H54 (cell line): ENCODE measurements at regions not wholly inside any gene's neighbourhood (a gene's known extent, or its start where the extent isn't known, plus 50 kb on each side); places are given as distances from the start of the nearest gene placed in this dataset.

Source experiments
- DNase-seq: peaks from one replicate; pipeline ENCODE4 v3.0.0; 2011; ENCODE audit warnings: low spot score, mixed read lengths; ENCODE audit not compliant: insufficient read length
- FAIRE-seq: peaks from 3 replicates; lab custom pipeline; 2011; peaks lifted over from hg19 to GRCh38; lab: Jason Lieb, UNC
- POLR2A ChIP-seq: IDR thresholded peaks from 2 replicates; pipeline ENCODE4 v1.6.1; 2011; ENCODE audit warnings: low read depth, mild to moderate bottlenecking, low read length

DNA sequence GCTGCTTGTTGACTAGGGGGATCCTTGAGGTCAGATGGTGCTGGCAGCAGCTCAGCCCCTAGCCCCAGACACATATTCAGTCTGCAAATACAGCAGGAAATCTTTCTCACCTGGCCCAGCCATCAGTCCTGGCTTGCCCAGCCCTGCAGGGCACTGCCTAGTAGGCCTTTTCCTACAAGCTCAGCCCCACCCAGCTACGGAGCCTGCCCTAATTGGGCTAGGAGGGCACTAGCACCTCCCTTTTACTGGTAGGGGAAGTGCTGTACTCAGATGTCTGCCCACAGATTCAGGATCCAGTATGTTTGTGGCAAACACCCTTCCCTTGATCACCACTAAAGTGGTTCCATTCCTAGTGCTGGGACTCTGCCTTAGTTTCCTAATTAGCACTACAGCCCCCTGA, 257.1 kb upstream of the CADM1 start:
- no peak for TF ChIP-seq POLR2A
- DNase-seq = no peak
- no peak for FAIRE-seq

DNA sequence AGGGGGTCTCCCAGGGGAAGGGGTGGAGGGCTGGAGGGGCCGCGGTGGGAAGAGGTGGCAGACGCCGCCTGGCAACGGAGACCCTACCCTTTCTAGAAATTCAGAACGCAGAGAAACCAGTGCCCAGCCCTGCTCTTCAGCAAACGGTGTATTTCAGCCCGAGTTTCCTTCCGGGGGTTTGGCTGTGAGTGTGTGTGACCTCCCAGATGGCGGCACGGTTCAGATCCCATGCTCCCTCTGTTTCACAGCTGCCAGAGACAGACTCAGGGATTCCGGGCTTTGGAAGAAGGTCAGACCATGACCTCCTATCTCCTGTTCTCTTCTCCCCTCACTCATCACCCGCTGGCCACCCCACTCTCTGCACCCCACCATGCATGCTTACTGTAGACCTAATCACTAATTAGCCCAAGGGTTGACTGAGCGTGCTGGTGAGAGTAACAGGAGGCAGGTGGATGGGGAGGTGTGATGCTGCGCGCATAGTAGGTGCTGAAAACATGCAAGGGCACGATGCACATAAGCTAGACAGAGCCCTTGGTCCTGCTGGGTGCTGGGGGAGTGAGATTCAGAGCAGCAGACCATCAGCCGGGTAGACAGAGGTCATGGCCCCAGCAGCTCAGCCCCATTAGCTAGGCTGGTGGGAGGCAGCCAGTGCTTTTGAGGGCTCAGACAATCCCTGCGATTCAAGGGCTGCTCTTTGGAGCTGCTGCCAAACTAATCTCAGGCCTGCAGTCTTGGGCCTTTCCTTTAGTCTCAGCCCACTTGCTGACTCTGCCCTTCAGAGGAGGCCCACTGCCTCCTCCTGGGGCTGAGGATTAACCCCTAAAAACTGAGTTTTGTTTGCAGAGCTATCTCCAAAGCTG, 256.5 kb upstream of the CADM1 start:
- FAIRE-seq = no peak
- DNase-seq = no peak
- no peak for TF ChIP-seq POLR2A

DNA sequence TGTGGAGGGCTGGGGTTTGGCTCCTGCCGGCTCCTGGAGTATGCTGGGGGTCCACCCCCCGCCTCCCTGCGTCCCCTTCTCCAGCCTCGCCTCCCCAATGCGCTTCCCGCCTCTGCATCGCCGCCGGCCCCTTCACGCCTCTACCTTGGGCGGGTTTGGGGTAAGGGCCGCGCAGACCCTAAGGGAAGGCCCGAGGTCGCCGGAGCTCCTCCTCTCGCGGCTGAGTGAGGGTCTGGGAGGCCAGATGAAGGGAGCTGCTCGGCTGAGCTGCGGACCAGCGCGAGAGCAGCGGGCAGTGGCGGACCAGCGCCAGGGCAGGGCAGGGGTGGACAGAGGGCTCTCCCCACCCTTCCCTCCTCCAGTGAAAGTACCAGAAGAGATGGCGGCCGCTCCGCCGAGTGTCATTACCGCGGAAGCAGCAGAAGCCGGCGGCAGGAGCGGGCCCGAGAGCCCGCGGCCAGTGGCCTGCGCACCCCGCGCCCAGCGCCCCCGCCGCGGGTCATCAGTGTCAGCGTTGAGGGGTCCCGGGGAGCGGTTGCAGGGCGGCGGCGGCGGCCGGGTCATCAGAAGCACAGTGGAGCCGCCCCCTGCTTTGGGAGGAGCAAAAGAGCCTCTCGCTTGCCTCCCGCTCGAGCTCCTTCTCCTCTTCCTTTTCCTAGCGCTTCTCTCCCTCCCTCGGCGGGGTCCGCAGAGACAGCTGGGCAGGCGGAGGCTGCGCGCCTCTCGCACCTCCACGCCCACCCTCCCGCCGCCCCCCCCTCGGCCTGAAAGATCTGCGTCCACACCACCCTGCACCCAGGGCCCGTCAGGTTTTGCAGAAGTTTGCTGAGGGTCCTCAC, 255.6 kb upstream of the CADM1 start:
- FAIRE-seq = no peak
- TF ChIP-seq POLR2A = no peak
- DNase-seq = no peak

DNA sequence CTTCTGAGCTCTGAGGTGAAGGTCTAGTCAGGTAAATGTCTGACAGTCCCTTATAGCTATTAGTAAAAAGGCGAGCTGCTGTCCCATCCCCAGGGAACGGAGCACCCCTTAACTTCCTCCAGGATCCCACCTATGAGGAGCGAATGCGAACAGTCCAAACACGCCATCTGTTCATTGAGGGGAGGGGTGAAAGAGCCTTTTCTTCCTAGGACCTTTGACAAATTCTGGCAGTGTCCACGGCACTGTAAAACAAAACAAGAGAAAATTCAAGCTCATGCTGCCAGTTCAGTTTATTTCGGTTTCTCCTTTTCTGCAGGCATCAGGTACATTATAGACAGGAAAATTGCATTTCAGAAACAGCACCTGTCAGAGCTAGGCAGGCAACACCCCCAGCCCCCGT, 253.8 kb upstream of the CADM1 start:
- TF ChIP-seq POLR2A = no peak
- no peak for DNase-seq
- FAIRE-seq = no peak

DNA sequence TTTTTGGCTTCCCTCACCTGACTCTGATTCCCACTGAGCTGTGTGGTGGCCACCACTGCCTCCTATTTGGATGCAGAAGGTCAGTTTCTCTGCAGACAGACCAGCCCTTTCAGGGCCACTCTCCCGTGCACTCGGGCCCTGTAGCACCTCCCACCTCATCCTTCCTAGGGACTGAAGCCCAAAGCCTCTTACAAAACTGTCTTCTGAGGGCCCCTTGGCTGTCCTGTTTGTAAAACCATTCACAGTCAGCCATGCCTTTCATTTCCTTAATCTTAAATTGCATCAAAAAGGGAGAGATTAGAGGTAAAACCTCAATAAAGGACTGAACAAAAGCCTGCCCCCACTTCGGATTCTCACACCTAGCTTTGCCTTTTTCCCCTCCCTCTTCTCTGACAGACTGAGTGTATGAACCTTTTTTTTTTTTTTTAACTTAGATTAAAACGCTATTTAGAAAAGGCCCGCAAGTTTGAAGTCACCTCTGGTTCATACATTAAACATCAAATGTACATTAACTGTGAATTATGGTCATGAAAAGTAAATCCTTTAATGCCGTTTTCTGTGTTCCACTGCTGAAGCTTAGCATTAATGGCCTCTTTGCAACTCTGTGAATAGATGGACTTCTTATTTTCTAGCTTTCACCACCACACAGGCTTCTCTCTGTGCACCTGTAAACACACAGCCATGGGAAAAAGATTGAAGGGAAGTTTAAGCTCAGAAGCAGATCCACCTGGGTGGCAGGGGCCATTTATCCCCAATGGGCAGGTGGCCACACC, 247.2 kb upstream of the CADM1 start:
- DNase-seq (no peak), FAIRE-seq (no peak)
- no peak for TF ChIP-seq POLR2A

DNA sequence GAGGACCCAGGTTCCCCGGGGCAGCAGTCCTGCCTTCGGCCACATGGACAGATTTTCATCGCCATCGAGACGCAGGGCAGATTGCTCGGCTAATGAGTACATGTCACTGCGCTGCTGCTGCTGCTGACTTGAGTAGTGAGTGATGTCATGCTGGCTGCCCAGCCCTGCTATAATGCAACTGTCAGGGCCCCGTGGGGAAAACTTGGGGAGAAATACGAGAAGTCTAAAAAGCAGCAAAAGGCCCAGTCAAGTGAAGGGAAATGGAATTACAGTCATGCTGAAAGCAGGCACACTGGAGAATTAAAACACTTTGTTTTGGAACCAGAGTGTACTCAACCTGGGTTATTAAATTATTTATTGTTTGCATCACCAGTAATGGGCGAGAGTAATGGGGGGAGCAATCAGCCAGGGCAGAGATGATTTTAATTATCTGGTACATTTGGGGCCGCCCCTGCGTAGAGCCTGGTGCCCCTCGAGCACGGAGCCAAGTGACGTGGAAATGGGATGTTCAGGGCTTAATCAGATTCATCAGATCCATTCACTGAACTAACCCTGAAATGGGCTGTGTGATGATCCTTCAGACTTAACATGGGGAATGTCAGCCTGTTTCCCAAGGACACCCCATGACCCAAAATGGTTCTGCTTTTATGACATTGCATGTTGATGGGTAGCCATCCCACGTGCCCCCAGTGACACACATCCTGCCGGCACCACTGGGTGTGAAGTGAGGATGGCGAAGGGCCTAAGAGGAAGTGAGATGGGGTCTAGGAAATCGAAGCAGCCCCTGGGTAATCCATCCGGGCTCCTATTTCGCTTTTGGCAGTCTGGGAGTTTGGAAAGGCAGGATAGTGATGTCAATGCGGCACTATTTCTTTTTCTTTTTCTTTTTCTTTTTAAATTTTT, 241.6 kb upstream of the CADM1 start:
- FAIRE-seq (no peak), DNase-seq (no peak)
- no peak for TF ChIP-seq POLR2A

DNA sequence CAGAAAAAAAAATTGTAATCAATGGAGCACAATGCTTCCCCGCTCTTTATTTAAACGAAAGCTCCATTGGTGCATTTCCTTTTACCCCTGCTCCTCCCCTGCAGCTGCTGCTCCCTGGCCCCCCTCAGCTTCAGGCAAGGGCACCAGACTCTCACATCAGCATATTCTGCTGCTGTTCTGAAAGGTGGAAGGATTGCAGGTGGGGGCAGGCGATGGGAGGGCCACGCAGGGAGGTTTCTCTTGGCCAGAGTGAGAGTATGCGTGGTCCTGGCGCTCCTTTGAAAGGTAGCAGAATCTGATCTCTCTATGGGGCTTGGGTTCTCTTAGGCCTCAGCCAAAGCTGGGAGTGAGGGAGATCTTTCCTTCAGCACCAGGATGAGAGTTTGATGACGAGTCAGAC, 240.9 kb upstream of the CADM1 start:
- FAIRE-seq = no peak
- DNase-seq = no peak

DNA sequence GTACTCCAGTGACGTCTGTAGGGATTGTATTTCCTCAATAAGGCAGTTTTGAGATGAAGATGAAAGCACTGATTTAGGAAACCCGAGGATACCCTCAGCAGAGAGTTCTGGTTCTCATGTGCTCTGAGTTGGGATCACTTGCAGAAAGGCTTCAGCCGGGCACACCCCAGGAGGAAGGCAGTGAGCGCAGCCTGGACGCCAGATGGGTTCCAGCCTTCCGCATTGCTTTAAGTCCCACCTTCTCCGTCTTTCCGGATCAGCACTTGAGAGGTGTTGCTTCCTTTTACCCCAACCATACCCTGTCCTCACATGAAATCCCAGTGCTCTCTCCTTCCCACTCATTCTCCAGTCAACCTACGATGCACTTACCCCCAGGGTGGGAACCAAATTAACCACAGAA, 239.5 kb upstream of the CADM1 start:
- no peak for TF ChIP-seq POLR2A
- DNase-seq = no peak
- FAIRE-seq = no peak

More for the DNA sequence above, 240.9 kb upstream of the CADM1 start:
- no peak for TF ChIP-seq POLR2A

DNA sequence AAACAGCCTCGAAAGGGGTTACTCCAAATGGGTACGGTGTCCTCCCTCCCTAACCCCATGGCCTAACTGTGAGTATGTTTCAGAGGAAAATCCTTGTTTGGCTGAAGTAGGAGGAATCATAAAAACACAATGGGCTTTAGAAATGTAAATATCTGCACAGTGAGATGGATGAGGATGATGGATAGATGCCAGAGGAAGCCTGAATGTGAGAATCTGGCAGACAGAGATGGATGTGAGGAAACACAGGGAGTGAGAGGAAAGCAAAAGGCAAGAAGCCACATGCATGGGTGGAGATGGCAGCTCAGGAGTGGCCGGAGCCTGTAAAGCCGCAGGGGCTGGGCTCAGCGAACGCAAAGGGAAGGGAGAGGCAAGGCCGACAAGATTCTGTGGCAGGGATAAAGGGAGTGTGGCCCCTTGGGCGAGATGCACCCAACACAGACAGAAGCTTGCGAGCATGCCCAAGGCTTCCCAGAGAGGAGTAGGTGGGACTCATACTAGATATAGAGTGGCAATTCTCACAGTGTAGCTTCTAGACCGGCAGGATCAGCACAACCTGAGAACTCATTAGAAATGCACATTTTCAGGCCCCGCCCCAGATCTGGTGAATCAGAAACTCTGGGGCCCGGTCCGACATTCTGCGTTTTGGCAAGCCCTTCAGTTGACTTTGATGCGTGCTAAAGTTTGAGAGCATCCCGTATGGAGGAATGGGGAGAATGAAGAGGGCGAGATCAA, 237.3 kb upstream of the CADM1 start:
- FAIRE-seq (no peak), DNase-seq (no peak)
- no peak for TF ChIP-seq POLR2A

DNA sequence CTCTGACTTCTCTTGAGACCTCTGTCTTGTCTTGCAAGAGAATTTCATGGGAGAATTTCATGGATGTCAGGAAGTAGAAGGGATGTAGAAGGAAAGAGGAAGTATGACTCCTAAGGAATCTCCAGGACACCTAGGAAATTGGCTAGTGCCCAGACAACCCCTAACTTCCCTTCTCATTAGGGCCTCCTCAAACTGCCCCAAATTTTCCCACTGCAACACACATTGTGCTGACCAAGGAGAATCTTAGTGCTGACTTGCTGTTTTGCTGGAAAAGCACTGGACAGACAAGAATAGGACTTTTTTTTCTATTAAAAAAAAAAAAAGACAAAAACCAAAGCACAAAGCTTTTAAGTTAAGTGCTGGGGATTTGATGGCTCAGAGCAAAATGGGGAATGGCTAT, 236.1 kb upstream of the CADM1 start:
- DNase-seq (no peak), FAIRE-seq (no peak)
- no peak for TF ChIP-seq POLR2A

DNA sequence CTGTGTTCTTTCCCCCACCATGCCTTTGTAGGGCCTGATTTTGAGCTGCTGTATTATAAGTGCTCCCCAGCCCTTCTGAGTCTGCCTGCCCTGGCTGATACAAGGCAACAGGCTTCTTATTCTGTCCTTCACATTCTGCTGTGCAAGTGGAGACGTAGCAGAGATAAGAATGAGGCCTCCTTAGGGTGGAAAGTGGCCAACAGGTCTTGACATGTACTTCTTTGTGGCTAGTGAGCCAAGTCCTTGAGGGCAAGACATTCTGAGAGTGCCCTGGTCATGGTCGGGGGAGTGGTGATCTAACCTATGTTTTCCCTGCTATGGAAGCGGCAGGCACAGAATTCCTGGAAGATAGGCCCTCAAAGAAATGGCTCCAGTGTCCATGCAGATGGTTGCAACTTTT, 235.7 kb upstream of the CADM1 start:
- TF ChIP-seq POLR2A = no peak
- FAIRE-seq (no peak), DNase-seq (no peak)

DNA sequence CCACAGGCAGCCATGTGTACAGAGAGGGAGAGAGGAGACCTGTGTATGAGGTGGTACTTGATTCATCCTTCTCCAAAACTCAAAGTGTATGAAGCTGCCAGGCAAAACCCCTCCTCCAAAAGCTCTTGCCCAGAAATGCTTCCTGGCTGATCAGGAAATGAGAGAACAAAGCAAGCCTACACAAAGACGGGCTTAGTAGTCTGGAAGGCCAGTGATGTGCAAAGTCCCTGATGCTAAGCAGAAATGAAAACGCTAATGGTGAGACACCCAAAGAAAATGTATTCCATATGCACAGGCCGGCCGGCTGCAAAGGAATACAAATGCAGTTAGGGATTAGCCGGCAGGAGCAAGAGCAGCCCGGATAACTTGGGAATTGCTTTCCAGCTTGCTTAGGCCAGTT, 234.9 kb upstream of the CADM1 start:
- FAIRE-seq (no peak), DNase-seq (no peak)
- no peak for TF ChIP-seq POLR2A
